Epithelial cell of proximal tubule (primary cell): ENCODE measurements at regions not wholly inside any gene's neighbourhood (a gene's known extent, or its start where the extent isn't known, plus 50 kb on each side); places are given as distances from the start of the nearest gene placed in this dataset.

Experiments
- DNase-seq: peaks from one replicate; pipeline ENCODE4 v3.0.0-alpha.2; 2011; ENCODE audit warnings: low read depth
- H3K4me3 ChIP-seq: 2 replicates; pipeline ENCODE4 v1.5.1; 2011; ENCODE audit warnings: low read depth, mild to moderate bottlenecking, low read length
- CTCF ChIP-seq: conservative IDR thresholded peaks from 2 replicates; pipeline ENCODE4 v1.5.1; 2012; ENCODE audit warnings: low read depth, mild to moderate bottlenecking, low read length

- no peak for TF ChIP-seq CTCF
- H3K4me3 ChIP-seq = no peak overlapping the region
- no peak for DNase-seq
These were observed 250.1 kb upstream of the FMN2 start for GRCh38 chr1:239841631-239842030.

GRCh38 chr1:239843541-239843940 lies 248.1 kb upstream of the FMN2 start:
- DNase-seq = no peak
- no peak overlapping the region for H3K4me3 ChIP-seq
- TF ChIP-seq CTCF = no peak

- no peak for DNase-seq
- H3K4me3 ChIP-seq = no peak overlapping the region
- no peak for TF ChIP-seq CTCF
These were observed 246.8 kb upstream of the FMN2 start for GRCh38 chr1:239844833-239845232.

- H3K4me3 ChIP-seq = no peak overlapping the region
- no peak for DNase-seq
- no peak for TF ChIP-seq CTCF
These were observed 236.8 kb upstream of the FMN2 start for GRCh38 chr1:239854922-239855321.

GRCh38 chr1:239856067-239856466 lies 235.6 kb upstream of the FMN2 start:
- TF ChIP-seq CTCF = no peak
- DNase-seq = no peak
- no peak overlapping the region for H3K4me3 ChIP-seq

- TF ChIP-seq CTCF = no peak
- H3K4me3 ChIP-seq = no peak overlapping the region
- no peak for DNase-seq
These were observed 234.8 kb upstream of the FMN2 start for GRCh38 chr1:239856924-239857323.

- TF ChIP-seq CTCF = no peak
- peak; percentile 52 for DNase-seq
- no peak overlapping the region for H3K4me3 ChIP-seq
These were observed 233.6 kb upstream of the FMN2 start for GRCh38 chr1:239858057-239858456.
